ENCODE measurements at regions not wholly inside any gene's neighbourhood (a gene's known extent, or its start where the extent isn't known, plus 50 kb on each side); places are given as distances from the start of the nearest gene placed in this dataset.
"Not testable (repeated sequence)": the region's sequence is repeated elsewhere in the genome, so short reads cannot be mapped to it uniquely, and the experiment has no call there.

DNA sequence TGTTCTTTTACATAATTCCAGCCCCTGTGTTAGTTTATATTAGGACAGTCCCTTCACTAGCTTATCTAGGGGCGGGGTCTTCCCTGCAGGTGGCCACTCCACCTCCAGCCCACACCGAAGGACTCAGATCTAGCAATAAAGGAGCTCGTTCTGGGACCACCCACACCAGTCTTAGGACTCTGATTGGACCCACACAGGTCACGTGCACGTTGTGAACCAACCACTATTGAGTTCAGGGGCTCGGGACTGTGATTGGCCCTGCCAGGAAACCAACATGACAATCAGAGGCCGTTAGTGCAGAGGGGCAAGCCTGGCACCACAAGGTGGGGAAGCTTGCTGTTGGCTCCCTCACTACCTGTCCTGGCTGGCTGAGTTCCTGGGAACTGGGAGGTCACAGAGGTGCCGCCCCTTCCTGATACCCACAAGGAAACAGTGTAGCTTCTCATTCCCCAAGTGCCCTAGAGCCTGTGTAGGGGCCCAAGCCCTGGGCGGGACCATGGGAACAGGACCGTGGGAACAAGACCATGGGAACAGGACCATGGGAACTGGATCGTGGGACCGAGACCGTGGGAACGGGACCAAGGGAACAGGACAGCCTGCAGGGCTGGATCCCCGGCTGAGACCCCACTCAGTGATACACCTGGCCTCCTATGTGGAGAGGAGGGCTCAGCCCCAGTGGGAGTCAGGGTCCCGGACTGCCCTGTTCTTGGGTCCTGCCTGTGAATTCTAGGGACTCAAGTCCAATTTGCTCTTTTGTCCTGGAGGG lies 297.8 kb downstream of the ADGRD1 start:
- no peak for DNase-seq

DNA sequence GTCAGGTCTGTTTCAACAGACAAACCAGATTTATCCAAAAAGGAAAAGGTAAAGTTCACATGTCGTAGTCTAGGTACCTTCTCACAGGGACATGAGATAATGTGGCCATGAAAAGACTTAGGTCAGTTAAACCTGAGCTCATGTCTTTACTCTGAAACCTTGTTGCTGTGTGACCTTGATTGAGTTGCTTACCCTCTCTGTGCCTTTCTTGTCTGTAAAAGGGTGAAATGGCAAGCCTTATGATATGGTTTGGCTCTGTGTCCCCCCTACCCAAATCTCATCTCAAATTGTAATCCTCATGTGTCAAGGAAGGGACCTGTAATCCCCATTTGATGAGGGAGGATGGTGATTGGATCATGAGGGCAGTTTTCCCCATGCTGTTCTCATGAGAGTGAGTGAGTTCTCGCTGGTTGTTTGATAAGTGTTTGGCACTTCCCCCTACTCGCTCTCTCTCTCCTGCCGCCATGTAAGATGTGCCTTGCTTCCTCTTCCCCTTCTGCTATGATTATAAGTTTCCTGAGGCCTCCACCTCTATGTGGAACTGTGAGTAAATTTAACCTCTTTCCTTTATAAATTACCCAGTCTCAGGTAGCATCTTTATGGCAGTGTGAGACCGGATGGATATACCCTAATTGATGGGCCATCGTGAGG lies 299.8 kb downstream of the ADGRD1 start:
- no peak for DNase-seq

DNA sequence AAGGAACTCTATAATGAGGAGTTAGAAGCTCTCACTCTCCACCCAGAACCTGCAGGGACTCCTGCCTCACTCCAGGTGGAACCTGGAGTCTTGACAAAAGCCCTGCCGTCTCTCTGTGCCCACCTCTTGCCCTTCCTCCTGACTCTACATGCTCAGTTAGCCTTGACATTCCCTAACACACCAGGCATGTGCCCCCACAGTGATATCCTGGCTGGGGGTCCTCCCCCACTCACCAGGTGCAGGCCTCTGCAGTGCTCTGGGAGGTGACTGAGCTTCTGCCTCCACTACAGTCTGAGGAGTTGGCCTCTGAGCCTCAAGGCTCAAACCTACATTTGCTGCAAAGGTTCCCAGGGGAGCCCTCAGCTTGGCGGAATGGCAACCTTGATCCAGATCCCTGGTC lies 300.7 kb downstream of the ADGRD1 start:
- no peak for DNase-seq

DNA sequence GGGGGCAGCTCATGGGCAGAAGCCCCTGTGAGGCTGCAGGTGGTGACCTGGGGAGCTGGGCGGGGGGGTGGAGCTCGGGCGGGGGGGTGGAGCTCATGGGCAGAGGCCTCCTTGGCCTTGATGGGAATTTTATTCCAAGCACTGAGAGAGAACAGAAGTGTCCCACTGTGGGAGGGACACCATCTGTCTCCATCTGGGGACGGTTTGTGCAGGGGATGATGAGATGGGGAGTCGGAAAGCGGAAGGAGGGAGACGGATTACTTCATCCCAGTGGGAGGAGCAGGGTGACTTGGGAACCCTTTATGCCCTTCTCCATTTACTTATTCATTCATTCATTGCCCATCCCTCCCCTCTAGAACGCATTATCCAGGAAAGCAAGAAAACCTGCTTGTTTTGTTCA lies 304.7 kb downstream of the ADGRD1 start:
- DNase-seq, result no peak

DNA sequence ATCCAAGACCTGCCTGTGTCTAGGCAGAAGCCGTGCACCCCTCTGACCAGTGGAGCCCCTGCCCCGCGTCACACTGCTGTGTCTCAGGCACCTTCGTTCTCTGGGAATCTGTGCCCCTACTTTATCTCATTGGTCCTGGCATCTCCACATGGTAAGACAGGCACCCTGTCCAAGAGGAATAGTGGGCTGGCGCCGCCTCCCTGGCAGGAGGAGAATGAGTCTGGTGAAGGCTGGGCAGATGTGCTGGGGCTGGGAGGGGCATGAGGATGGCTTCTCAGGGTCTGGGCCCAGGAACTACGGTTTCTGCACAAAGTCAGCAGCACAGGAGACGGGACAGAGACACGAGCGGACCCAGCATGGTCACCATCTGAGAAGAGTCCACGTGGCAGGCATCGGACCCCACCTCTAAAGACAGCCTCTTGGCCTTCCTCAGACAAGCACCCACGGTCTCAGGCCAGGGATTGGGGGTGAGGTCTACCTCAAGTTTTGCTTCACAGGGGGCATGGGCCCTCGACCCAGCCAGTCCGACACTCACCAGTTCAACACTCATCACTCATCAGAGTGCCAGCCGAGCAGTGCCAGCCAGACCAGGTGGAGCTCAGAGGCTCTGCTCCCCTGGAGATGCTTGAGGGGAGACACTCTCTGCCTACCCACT lies 306.7 kb downstream of the ADGRD1 start:
- DNase-seq, result no peak

DNA sequence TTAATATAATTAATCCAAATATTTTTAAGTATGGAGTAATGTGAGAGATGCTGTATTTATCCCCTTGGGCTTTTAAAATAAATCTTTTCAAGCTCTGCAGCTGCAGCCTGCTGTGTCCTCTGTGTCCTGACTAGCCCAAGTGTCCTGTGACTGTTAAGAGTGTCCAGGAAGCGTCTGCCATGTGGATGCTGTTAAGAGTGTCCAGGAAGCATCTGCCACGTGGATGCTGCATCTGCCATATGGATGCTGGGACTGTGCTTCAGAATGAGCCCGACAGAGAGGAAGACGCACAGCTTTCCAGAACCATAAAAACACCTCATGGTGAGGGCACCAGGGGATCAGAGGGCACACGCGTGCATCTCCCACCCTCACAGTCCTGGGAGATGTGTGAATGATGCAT lies 307.2 kb downstream of the ADGRD1 start:
- no peak for DNase-seq

DNA sequence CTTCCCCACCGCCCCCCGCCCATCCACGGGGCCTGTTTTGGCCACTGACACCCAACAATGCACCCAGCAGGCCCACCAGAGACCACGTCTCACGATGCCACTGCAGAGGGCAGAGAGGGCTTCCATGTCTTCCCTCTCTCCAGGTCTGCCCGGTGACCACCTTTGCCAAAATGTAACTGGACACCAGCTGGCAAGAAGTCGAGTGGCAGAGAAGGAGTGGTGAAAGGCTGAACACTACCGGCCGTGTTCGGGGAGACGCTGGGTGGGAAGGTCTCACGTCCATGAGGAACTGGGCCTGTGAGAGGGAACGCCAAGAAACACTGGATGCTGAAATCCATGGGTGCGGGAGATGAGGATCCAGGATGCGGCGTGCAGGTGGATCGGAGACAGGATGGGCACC lies 308.2 kb downstream of the ADGRD1 start:
- no peak for DNase-seq

DNA sequence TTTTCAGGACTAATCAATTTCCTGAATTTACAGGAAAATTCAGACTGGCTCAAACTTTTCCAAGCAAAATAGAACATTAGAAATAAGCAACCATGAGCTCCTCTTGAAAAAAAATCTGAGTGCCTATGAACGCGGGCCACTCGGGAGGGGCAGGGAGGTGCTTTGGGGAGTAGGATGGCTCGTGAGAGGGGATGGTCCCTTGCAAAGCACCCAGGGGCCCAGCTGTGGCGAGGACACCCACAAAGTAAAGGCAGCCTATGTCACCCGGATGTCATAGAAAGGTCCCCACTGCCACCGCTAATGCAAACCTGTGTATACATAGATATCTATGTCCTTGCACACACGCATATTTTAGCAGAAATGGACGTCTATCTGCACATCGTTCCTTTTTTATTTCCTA lies 309.9 kb downstream of the ADGRD1 start:
- no peak for DNase-seq

DNA sequence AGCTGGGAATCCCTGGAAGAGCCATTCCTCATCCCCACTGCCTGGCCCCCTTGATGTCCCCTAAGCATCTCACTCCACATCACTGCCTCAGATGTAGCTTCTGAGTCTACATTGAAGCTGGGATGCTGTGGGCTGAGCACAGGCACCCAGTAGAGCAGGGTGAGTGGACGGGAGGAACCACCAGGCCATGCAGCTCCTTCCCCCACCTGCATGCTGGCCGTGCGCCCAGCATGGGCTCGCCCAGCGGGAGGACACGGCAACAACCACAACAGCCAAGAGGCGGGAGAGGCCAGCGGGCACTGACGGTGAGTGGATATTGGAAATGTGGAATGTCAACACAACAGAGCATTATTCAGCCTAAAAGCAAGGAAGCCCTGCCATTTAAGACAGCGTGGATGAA lies 310.9 kb downstream of the ADGRD1 start:
- DNase-seq, result no peak

DNA sequence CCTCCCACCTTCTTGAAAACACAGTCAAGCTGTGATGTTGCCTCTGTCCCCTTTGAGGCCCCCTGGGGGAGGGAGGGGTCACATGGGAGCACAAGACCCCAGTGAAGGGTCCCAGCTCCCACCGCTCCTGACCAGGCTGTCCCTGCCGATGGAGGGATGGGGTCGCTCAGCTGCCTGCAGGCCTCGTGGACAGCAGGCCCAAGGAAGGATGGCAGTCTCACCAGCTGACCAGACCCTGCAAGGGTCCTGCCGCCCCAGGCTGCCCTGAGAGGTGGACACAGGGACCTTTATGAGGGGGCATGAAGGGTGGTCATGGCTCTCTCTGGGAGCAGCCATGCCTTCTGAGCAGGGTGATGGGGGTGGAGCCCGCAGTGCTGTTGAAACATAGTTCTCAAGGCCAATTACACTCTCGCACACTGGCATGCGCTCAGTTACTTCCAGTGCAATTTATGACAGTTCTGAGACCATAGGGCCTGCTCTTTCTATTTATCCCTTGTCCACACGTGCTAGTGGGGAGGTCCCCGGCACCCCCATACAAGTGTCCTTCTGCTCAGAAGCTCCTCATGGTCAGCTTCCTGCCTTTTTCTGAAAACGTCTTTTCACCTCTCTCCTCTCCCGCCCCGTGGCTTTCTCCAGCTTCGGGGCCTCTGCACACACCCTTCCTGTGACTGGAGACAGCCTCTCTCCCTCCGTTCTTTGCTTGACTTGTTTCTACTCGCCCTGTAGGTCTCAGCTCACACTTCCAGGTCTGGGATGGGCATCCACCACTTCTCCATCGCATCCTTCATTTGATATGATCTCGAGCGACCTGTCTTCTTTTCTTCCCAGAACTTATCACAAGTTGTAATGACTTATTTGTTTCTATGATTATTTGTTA lies 313.1 kb downstream of the ADGRD1 start:
- no peak for DNase-seq

DNA sequence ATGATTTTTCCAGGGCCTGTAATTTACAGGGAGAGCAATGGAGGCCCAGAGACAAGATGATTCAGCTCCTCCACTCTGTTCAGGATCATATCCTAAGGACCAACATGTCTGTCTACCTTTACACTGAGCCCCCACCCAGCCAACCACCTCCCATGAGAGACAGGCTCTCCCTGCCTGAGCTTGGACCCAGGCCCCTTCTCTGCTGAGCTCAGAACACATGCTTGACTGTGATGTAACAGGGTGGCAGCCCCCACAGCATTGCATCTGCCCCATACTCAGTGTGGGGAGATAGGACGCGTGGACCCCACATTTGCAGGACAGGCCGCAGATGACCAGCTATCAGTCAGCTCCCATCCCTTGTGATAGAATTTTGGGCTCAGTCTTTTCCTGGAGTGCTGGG lies 313.9 kb downstream of the ADGRD1 start:
- DNase-seq, result no peak

DNA sequence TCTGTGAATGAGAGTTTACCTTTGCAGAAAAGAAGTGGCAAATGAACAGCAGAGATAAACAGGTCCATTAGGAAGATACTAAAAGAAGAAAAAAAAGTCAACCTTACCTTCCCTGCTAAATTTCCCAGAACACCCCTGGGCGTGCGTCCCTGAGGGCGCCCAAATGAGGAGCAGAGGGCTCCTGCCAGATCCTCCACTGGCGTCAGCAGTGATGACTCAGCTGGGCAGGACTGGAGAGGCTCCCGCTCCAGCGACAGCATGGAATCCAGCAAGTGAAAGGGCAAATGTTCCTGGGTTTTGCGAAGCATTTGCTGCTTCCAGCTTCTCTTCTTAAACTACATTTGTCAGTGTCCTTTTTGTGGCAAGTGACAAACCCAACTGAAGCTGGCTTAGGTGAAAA lies 314.4 kb downstream of the ADGRD1 start:
- not testable (repeated sequence) for DNase-seq

DNA sequence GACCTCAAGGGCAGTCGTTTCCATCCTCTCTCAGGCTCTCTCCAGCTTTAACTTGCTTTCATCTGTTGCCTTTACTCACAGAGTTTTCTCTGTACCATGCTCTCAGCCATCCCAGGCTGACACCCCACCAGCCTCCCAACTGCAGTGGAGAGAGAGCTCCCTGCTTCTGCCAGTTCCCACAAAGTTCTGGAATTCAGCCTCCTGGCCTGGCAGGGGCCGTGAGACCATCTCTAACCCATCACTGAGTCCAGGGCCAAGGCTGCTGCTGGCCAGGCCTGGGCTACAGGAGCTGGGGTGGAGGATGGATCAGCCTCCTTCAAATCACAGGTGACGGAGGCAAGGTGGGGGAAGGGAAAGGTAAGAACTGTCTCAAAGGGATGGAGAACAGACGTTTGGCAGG lies 314.9 kb downstream of the ADGRD1 start:
- DNase-seq, result not testable (repeated sequence)

DNA sequence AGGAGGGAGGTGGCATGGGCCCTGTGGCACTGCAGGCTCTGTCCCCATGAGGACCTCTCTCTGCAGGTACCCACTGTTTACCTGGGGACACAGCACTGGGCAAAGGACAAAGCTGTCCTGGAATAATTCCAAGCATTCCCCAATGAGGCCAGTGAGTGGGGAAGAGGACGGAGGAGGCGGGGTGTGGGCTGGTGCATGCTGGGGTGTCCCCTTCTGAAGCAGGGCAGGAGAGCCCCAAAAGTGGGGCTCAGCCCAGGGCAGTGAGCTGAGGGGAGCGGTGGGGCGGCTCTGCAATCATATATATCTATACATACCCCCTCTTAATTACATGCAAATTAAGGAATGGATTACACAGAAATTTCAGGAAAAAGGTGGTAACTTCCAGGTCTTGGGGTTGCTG lies 315.8 kb downstream of the ADGRD1 start:
- DNase-seq, result no peak

DNA sequence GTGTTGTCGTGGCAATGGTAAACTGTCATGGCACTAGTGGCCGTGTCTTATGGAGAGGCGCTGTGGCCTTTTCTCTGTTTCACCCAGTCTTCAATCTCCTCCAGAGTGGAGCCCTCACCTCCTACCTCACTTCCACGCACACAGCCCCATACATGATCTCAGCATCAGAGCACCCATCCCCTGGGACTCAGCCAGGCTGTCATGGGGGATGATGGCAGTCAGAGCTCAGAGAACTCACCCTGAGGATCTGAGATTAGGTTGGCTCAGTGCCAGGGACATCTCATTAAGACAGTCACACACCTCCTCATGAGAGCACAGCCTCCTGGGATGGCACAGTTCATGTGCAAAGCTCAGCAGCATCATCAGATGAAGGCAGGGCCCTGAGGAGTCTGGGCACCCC lies 316.3 kb downstream of the ADGRD1 start:
- DNase-seq, result not testable (repeated sequence)

DNA sequence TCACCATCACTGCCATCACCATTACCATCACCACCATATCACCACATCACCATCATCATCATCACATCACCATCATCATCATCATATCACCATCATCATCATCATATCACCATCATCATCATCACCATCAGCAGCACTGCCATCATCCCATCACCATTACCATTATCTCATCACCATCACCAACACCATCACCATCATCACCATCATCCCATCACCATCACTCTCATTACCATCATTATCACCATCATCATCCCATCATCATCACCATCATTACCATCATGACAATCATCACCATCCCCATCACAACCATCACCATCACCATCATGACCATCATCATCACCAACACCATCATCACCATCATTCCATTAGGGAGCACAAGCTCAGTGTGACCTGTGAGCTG lies 318.0 kb downstream of the ADGRD1 start:
- DNase-seq, result no peak

DNA sequence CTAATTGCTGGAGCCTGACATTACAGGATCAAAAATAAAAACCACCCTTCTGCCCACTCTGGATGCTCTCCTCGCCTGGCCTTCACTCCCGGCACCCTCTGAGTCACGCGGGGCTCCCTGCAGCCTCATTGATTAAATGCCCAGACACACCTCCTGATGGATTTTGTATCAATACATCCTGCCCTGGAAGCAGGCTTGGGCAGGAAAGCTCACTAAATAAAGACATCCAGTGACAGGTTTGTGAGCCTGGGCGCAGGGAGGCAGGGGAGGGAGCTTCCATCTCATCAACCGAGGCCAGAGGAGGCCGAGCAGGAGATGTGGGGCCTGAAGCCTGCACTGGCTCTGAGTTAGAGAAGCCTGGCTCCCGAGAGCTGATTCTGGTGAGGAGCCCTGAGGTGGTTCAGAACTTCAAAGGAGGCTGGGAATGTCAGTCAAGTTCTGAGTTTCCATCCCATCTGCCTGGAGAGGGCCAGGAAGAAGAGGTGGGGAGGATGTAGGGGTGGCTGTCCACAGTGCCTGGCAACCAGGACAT lies 318.6 kb downstream of the ADGRD1 start:
- DNase-seq, result not testable (repeated sequence)

DNA sequence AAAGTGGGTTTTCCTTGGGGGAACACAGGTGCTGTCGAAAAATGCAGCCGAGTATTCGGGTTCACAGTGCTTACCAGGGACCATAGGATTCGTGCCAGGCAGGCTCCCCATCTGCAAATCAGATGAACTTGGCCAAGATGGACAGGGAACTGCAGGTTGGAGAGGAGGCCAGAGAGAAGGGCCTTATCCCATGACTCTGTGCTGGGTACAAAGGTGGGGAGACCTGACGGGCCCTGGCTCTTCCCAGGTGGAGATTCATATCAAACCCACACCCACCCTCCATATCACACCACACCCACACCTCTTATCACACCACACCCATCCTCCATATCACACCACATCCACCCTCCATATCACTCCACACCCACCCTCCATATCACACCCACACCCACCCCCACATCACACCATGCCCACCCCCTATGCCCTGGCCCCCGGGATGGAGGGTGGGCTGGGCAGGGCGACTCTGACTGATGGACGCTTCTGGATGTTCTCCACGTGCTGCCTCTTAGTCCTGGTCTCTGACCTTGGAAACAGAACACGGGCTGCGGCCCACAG lies 319.7 kb downstream of the ADGRD1 start:
- no peak for DNase-seq

DNA sequence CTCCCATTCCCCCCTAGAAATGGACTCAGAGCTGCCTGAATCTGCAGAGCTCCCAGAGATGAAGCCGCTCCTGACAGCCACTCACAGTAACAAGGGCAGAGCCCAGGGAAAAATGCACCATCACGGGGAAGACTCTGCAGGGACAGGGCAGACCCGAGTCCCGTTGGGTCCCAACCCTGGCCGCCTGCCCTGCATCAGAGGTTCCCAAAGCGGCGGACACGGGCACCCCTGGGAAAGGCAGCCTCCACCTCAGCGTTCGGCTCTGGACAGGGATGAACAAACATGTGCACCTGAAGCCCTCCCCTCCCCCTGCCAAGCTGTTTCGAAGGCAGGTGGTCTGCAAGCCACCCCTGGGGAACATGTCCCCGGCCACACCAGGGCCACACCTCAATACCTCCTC lies 320.4 kb downstream of the ADGRD1 start:
- no peak for DNase-seq

DNA sequence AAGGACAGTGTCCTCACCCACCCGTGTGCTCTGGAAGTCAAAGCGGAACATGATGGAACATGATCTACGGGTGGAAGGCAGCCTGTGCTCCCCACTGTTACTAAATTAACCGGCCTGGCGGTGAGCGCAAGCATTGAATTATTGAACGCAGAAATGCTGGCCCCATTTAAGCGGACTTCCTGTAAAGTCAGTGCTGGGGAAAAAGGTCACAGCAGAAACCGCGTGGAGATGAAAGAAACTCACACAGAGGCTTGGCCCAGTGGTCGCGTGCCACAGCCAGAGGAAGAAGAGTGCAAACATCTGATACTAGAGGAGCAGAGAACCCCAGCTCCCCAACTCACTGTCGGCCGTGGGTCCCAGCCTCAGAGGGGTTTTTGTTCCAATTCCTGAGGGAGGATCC lies 321.2 kb downstream of the ADGRD1 start:
- no peak for DNase-seq

DNA sequence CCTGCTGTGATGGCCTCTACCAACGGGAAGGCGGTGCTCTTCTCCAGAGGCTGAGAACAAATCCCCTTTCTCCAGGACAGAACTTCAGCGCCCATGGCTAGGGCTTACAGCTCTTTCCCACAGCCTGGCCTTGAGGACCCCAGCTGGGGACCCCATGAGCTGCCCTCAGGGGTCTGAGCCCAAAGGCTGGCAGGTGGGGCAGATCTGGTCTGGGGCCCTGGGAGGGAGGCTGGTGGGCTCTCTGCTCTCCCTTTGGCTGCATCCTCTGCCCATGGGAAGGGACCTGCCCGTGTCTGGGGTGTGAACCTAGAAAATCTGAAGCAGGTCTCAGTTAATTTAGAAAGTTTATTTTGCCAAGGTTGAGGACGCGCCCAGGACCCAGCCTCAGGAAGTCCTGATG lies 322.1 kb downstream of the ADGRD1 start:
- DNase-seq, result no peak

DNA sequence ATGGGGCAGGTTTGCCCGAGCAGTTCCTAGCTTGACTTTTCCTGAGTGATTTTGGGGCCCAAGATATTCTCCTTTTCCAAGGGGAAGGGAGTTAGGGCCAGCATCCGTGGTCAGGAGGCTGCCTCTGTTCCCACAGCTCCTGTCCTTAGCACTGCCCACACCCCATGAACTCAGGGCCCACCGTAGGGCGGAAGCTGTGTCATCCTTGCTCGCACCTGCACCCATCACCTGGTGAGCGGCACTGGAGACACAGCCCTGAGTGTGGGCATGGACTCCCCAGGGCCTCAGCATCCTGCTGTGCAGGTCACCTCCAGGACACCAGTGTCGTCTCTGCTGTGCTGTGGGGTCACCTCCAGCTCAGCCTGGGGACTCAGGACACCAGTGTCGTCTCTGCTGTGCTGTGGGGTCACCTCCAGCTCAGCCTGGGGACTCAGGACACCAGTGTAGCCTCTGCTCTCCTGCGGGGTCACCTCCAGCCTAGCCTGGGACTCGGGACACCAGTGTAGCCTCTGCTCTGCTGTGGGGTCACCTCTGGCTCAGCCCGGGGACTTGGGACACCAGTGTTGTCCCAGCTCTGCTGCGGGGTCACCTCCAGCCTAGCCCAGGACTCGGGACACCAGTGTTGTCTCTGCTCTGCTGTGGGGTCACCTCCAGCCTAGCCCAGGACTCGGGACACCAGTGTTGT lies 322.9 kb downstream of the ADGRD1 start:
- no peak for DNase-seq
